Endothelial cell of umbilical vein (primary cell): ENCODE measurements at regions not wholly inside any gene's neighbourhood (a gene's known extent, or its start where the extent isn't known, plus 50 kb on each side); places are given as distances from the start of the nearest gene placed in this dataset.
A peak's percentile ranks its signal among the peaks of the same experiment; 100 is the strongest.
"Not testable (repeated sequence)": the region's sequence is repeated elsewhere in the genome, so short reads cannot be mapped to it uniquely, and the experiment has no call there.

Source experiments
- BruUV-seq: library from RNA; stranded (reverse); fragments of 400-500 nt; replicated peaks from 2 replicates; lab custom pipeline; 2021; lab: Mats Ljungman, UMichigan
- CTCF ChIA-PET: fragments of 300-600, 350-600 bp; sonication (Branson Sonifier 250); formaldehyde crosslinking; loops from one replicate; lab custom pipeline; 2021; ENCODE audit warnings: antibody characterized with exemption, inconsistent platforms; lab: Charles Lee
- POLR2A ChIA-PET: fragments of 300-600, 350-600 bp; sonication (Branson Sonifier 250); formaldehyde crosslinking; loops from one replicate; lab custom pipeline; 2021; ENCODE audit warnings: antibody characterized with exemption, inconsistent platforms; lab: Charles Lee
- DNase-seq: peaks from one replicate; pipeline ENCODE4 v3.0.0-alpha.2; 2011; ENCODE audit warnings: low read depth, low spot score
- FAIRE-seq: peaks from 2 replicates; lab custom pipeline; 2011; peaks lifted over from hg19 to GRCh38; lab: Jason Lieb, UNC
- H2AFZ ChIP-seq: 2 replicates; pipeline ENCODE4 v1.6.0; 2012; ENCODE audit warnings: low read depth, low read length, control low read depth, inconsistent platforms
- H3K27ac ChIP-seq: 2 replicates; pipeline ENCODE4 v1.5.1; 2011; ENCODE audit warnings: low read depth, mild to moderate bottlenecking, control low read depth, low read length, moderate library complexity; ENCODE audit not compliant: insufficient read depth
- H3K27me3 ChIP-seq, 2 experiments: 2 replicates each; pipeline versions ENCODE4 v1.6.0 to v1.6.1; 2011; ENCODE audit warnings: low read length in 2 of 2, mixed read lengths in 1 of 2; ENCODE audit not compliant: control insufficient read depth in 2 of 2, insufficient read depth in 2 of 2
- H3K36me3 ChIP-seq, 2 experiments: 2 replicates in 1 of 2; 3 replicates in 1 of 2; pipeline ENCODE4 v1.5.1; 2011; ENCODE audit warnings: low read length in 2 of 2, mild to moderate bottlenecking in 1 of 2, moderate library complexity in 1 of 2; ENCODE audit not compliant: control insufficient read depth in 2 of 2, insufficient read depth in 2 of 2; ENCODE audit errors: extremely low read depth in 1 of 2
- H3K4me1 ChIP-seq: 3 replicates; pipeline ENCODE4 v1.5.1; 2011; ENCODE audit warnings: mild to moderate bottlenecking, low read length; ENCODE audit not compliant: control insufficient read depth, insufficient read depth; ENCODE audit errors: extremely low read depth
- H3K4me2 ChIP-seq: 2 replicates; pipeline ENCODE4 v1.6.1; 2011; ENCODE audit warnings: low read length, control low read depth, mixed read lengths; ENCODE audit not compliant: insufficient read depth
- H3K4me3 ChIP-seq, 3 experiments: fragments of 200-600 bp in 1 of 3; sonication (generic), shearing (Covaris generic) in 1 of 3; replicated peaks in 1 of 3; 2 replicates each; pipeline ENCODE4 v1.5.1; 2011 to 2016; ENCODE audit warnings: control low read depth in 3 of 3, low read length in 3 of 3, mild to moderate bottlenecking in 2 of 3, inconsistent platforms in 1 of 3, low read depth in 1 of 3, moderate library complexity in 1 of 3; ENCODE audit not compliant: insufficient read depth in 1 of 3
- H3K79me2 ChIP-seq: 2 replicates; pipeline ENCODE4 v1.6.0; 2012; ENCODE audit warnings: low read length, inconsistent platforms; ENCODE audit not compliant: control insufficient read depth, insufficient read depth
- H3K9ac ChIP-seq: replicated peaks from 2 replicates; pipeline ENCODE3; 2011; ENCODE audit warnings: low read length, control low read depth; ENCODE audit not compliant: insufficient read depth; ENCODE audit errors: extremely low read depth
- H3K9me1 ChIP-seq: replicated peaks from 3 replicates; pipeline ENCODE4 v1.6.0; 2011; ENCODE audit warnings: mild to moderate bottlenecking, low read length; ENCODE audit not compliant: control insufficient read depth, insufficient read depth; ENCODE audit errors: extremely low read depth
- H3K9me3 ChIP-seq: replicated peaks from 2 replicates; pipeline ENCODE4 v1.5.1; 2012; ENCODE audit warnings: low read length, inconsistent platforms; ENCODE audit not compliant: control insufficient read depth, insufficient read depth
- H4K20me1 ChIP-seq: replicated peaks from 2 replicates; pipeline ENCODE3; 2011; ENCODE audit warnings: mild to moderate bottlenecking, low read length; ENCODE audit not compliant: control insufficient read depth, insufficient read depth; ENCODE audit errors: extremely low read depth
- dilution Hi-C: fragments of 300-500 bp; cut with MboI; formaldehyde crosslinking; loops from one replicate; pipeline ENCODE4 v1.15.0; 2019; ENCODE audit warnings: low sequenced_read_pairs; ENCODE audit not compliant: extremely low pct_ligation_motif_present
- intact Hi-C: fragments of 100-400 bp; cut with micrococcal nuclease; formaldehyde crosslinking; loops from one replicate; pipeline ENCODE4 v1.10.0; 2022

- H3K4me1 ChIP-seq, H3K4me3 ChIP-seq, H3K4me2 ChIP-seq, H3K36me3 ChIP-seq, dilution Hi-C loops, H3K9me1 ChIP-seq, H3K27ac ChIP-seq, DNase-seq, H3K27me3 ChIP-seq, H2AFZ ChIP-seq, POLR2A ChIA-PET, BruUV-seq, FAIRE-seq, CTCF ChIA-PET, H3K9ac ChIP-seq, H3K79me2 ChIP-seq, intact Hi-C loops, H3K9me3 ChIP-seq, H4K20me1 ChIP-seq: not testable (repeated sequence)
Observed at GRCh38 chr16:15206439-15206838, 112.4 kb upstream of the RRN3 start.

GRCh38 chr16:15205939-15206338 lies 111.9 kb upstream of the RRN3 start:
- H3K9me3 ChIP-seq, CTCF ChIA-PET, H3K4me3 ChIP-seq, H3K4me1 ChIP-seq, H4K20me1 ChIP-seq, H3K9me1 ChIP-seq, intact Hi-C loops, H2AFZ ChIP-seq, H3K27me3 ChIP-seq, H3K79me2 ChIP-seq, H3K9ac ChIP-seq, dilution Hi-C loops, FAIRE-seq, BruUV-seq, H3K27ac ChIP-seq, H3K4me2 ChIP-seq, DNase-seq, H3K36me3 ChIP-seq, POLR2A ChIA-PET: not testable (repeated sequence)

- H3K9me1 ChIP-seq, H3K4me3 ChIP-seq, H4K20me1 ChIP-seq, DNase-seq, H3K4me1 ChIP-seq, H3K9me3 ChIP-seq, H3K9ac ChIP-seq, dilution Hi-C loops, H3K36me3 ChIP-seq, H3K4me2 ChIP-seq, BruUV-seq, H3K27ac ChIP-seq, POLR2A ChIA-PET, H3K27me3 ChIP-seq, H2AFZ ChIP-seq, H3K79me2 ChIP-seq, intact Hi-C loops, CTCF ChIA-PET: not testable (repeated sequence)
- FAIRE-seq = peak; percentile 46
Observed at GRCh38 chr16:15204571-15204970, 110.5 kb upstream of the RRN3 start.

GRCh38 chr16:15192813-15193212 lies 98.7 kb upstream of the RRN3 start:
- DNase-seq = peak; percentile 1
- BruUV-seq, H3K9ac ChIP-seq, H3K4me2 ChIP-seq, H3K9me3 ChIP-seq, H3K27ac ChIP-seq, H3K27me3 ChIP-seq, POLR2A ChIA-PET, H3K4me1 ChIP-seq, H3K79me2 ChIP-seq, H3K36me3 ChIP-seq, CTCF ChIA-PET, H3K9me1 ChIP-seq, H3K4me3 ChIP-seq, dilution Hi-C loops, intact Hi-C loops, FAIRE-seq, H2AFZ ChIP-seq, H4K20me1 ChIP-seq: not testable (repeated sequence)
